Activated naive CD4-positive, alpha-beta T cell treated with anti-CD3 and anti-CD28 coated beads, Interleukin-2, amount 50 U/mL, for 24 hours (primary cell): ENCODE measurements at regions not wholly inside any gene's neighbourhood (a gene's known extent, or its start where the extent isn't known, plus 50 kb on each side); places are given as distances from the start of the nearest gene placed in this dataset.

Experiments used
- H3K27ac Mint-ChIP-seq: one replicate; pipeline ENCODE4 v1.8.0; 2021; ENCODE audit warnings: mild to moderate bottlenecking, mixed read lengths
- H3K27me3 Mint-ChIP-seq: one replicate; pipeline ENCODE4 v1.8.0; 2021; ENCODE audit warnings: mixed read lengths
- H3K36me3 Mint-ChIP-seq: one replicate; pipeline ENCODE4 v1.8.0; 2021; ENCODE audit warnings: mixed read lengths
- H3K4me1 Mint-ChIP-seq: one replicate; pipeline ENCODE4 v1.8.0; 2021; ENCODE audit warnings: mixed read lengths
- H3K4me3 Mint-ChIP-seq: one replicate; pipeline ENCODE4 v1.8.0; 2021; ENCODE audit warnings: mild to moderate bottlenecking, mixed read lengths
- H3K9me3 Mint-ChIP-seq: one replicate; pipeline ENCODE4 v1.8.0; 2021; ENCODE audit warnings: mixed read lengths

DNA sequence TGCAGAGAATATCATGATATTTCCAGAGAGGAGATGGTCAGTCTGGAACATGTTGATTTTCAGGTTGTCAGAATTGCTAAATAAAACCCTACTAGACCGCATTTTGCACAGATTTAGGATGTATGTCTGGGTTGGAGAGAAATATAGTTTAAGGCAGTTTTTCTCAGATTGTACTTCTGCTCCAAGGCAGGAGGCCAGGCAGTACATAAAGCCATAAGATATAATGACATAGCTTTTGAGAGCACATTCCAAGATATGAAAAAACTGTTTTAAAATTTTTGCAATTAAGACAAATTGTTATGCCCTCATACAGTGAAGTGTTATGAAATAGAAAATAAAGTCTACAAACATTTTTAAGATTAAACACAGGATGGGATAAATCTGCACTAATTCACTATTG, 301.8 kb upstream of the CBLB start:
- H3K27ac Mint-ChIP-seq = no peak overlapping the region
- H3K9me3 Mint-ChIP-seq = peaks cover 6% of the 10 kb centered on the region
- H3K4me3 Mint-ChIP-seq = no peak overlapping the region
- peaks cover 3% of the 10 kb centered on the region for H3K36me3 Mint-ChIP-seq
- H3K4me1 Mint-ChIP-seq = peaks cover 56% of the 10 kb centered on the region
- H3K27me3 Mint-ChIP-seq = no peaks in the 10 kb centered on the region

DNA sequence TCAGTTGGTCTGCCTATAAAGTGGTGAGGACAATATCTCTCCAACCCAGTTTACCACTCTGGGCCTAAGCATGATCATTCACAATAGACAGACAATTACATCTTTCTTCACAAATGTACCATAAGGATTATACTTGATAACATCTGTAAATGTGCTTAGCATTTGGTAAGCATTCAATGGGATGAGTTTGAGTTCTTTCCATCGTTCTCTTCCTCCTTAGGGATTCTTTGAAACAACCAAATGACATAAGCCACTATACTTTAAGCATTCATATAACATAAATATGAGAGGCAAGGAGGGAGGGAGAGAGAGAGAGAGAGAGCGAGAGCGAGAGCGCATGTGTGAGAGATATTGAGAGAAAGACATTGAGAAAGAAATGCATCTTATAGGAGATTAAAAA, 303.3 kb upstream of the CBLB start:
- H3K9me3 Mint-ChIP-seq = peaks cover 6% of the 10 kb centered on the region
- peaks cover 70% of the 10 kb centered on the region for H3K4me1 Mint-ChIP-seq
- H3K36me3 Mint-ChIP-seq = peaks cover 3% of the 10 kb centered on the region
- peak overlapping the region; percentile 44 for H3K4me3 Mint-ChIP-seq
- peak overlapping the region; percentile 94 for H3K27ac Mint-ChIP-seq
- H3K27me3 Mint-ChIP-seq = no peaks in the 10 kb centered on the region

DNA sequence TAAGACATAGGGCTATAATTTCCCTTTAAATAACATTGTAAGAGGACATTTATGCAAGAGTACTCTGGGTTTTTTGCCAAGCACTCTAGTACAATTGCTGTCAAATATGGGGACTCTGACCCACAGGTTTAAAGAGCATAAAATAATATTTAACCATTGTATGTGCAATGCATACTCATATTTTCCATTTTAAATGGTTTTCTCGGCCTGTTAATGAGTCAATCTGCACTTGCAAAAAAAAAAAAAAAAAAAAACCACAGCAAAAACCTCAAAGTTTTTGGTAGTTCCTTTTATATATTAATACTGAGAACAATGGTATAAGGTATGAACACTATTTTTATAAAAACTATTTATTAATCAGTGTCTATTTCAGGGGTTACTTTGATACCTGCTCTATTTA, 304.0 kb upstream of the CBLB start:
- peak overlapping the region; percentile 94 for H3K27ac Mint-ChIP-seq
- no peaks in the 10 kb centered on the region for H3K27me3 Mint-ChIP-seq
- peak overlapping the region; percentile 24 for H3K4me3 Mint-ChIP-seq
- H3K36me3 Mint-ChIP-seq = peaks cover 3% of the 10 kb centered on the region
- peaks cover 6% of the 10 kb centered on the region for H3K9me3 Mint-ChIP-seq
- H3K4me1 Mint-ChIP-seq = peaks cover 73% of the 10 kb centered on the region

DNA sequence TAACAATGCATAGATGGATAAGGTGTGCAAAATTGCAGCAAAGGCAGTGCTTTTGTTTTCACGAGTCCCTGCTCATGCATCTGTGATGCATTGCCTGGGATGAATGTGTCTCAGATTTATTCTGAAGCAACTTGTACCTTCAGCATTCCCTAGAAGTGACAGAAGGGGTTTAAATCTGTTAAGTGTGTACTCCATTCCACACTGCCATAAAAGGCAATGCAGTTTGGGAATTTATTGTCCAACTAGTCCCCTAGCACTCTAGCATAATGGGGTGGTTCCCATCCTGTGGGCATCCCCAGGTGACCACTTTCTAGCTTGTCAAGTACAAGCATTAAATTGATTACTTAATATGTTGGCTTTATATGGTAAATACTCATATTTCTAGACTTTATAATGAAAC, 306.5 kb upstream of the CBLB start:
- peak overlapping the region; percentile 55 for H3K4me3 Mint-ChIP-seq
- peaks cover 89% of the 10 kb centered on the region for H3K4me1 Mint-ChIP-seq
- no peaks in the 10 kb centered on the region for H3K27me3 Mint-ChIP-seq
- H3K36me3 Mint-ChIP-seq = peaks cover 3% of the 10 kb centered on the region
- H3K9me3 Mint-ChIP-seq = peaks cover 6% of the 10 kb centered on the region
- peak overlapping the region; percentile 80 for H3K27ac Mint-ChIP-seq

DNA sequence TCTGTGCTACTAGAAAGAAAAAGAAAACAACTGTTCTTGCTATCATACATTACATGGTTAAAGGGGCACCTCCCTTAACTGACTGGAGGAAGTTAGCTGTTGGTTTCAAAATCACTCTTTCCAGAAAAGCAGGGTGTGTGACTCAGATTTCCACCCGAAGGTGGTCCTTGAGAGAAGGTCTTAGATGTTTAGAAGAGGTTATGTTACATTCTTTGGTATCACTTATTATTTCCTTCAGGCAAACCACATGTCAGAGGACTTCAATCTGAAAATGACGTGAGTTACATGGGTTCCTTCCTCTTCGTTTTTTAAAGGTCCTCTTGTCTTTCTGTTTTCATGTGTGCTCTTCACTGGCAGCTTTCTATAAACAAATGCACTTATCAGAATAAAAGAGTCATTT, 307.9 kb upstream of the CBLB start:
- Mint-ChIP-seq H3K27ac (peak overlapping the region; percentile 96), H3K27me3 (no peaks in the 10 kb centered on the region), H3K9me3 (peaks cover 6% of the 10 kb centered on the region), H3K4me1 (peaks cover 84% of the 10 kb centered on the region), H3K36me3 (peaks cover 3% of the 10 kb centered on the region), H3K4me3 (peak overlapping the region; percentile 78)

DNA sequence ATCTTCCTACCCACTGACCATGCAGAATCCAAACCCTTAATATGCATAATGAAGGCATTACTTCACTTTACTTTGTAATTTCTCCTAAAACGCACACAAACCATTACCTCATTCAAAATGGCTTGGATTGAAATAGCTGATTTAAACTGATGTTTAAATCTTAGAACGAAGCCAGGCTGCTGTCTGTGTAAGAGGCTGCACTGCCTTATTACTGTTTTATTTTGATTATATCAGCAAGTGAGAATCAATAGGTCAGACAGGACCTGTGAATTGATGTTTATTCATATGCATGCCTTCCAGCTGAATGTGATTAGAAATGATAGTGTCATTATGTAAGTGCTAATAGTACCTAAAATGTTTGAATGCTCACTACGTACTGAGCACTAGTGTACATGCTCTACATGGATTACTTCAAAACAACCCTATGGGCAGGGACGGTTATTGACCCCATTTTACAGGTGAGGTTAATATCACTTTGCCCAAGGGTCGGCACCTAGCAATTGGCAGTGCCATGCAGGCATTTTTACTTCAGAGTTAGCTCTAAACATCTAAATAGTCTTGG, 314.2 kb upstream of the CBLB start:
- H3K4me3 Mint-ChIP-seq = no peak overlapping the region
- peaks cover 69% of the 10 kb centered on the region for H3K4me1 Mint-ChIP-seq
- H3K27ac Mint-ChIP-seq = no peak overlapping the region
- H3K27me3 Mint-ChIP-seq = no peaks in the 10 kb centered on the region
- no peaks in the 10 kb centered on the region for H3K36me3 Mint-ChIP-seq
- no peaks in the 10 kb centered on the region for H3K9me3 Mint-ChIP-seq

DNA sequence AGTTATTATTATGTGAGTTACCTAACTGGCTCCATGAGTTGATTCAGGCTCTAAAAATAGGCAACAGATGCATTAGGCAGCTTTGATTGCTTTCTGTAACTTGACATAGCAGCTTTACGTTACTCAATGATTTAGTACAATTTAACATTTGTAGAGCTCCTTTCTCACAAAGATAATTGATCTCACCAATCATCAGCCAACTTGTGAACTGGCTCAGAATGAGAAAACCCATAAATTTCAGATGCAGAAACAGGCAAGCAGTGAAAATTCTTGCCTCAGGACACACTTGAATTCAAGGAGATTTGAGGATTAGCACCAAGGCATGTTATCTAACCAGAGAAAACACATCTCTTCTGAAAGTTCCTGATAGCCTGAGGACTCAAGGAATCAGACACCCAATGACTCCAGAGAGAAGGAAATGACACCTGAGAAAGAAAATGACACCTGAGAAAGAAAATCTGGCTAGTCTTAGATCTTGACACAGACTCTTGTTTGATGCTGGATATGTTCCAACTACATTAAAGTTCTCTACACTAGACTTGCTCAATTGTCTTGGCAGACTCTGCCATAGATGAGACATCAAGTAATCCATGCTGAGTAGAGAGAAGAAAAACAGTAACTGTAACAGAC, 315.1 kb upstream of the CBLB start:
- Mint-ChIP-seq H3K4me3 (no peak overlapping the region), H3K4me1 (peaks cover 62% of the 10 kb centered on the region), H3K27me3 (no peaks in the 10 kb centered on the region), H3K9me3 (no peaks in the 10 kb centered on the region), H3K27ac (peak overlapping the region; percentile 21), H3K36me3 (no peaks in the 10 kb centered on the region)

DNA sequence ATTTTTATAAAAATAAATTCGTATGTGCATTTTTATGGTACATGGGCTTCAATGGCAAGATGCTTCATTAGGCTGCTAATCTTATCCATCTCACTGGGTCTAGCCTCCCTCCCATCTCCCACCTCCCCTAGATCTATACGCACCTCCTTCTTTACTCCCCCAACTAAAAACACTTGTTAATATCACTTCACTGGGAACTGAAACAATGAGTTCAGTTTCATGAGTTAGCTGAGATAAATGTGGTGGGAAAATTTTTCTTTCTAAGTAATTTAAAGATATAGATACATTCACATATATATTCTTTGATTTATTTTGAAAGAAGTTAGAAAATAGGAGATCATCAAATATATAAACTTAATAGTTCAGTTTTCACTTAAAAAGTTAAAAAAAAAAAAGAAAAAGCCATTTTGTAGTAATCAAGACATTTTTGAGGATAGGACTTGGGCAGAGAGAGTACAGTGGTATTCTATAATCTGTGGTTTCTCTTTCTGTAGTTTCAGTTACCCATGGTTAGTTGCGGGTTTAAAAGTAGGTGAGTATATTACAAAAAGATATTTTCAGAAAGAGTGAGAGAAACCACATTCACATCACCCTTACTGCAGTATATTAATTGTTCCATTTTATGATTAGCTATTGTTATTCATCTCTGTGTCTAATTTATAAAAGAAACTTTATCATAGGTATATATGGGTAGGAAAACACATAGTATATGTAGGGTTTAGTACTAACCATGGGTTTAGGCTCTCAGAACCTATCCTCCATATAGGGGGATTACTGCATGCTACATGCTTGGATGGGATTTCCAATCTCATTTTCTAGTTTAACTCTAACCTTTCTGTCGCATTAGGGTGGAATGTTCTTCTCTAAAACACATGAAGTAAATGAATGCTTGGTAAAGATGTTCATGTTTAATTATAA, 316.0 kb upstream of the CBLB start:
- Mint-ChIP-seq H3K4me3 (peak overlapping the region; percentile 37), H3K36me3 (no peaks in the 10 kb centered on the region), H3K9me3 (no peaks in the 10 kb centered on the region), H3K27ac (peak overlapping the region; percentile 56), H3K4me1 (peaks cover 53% of the 10 kb centered on the region), H3K27me3 (no peaks in the 10 kb centered on the region)

DNA sequence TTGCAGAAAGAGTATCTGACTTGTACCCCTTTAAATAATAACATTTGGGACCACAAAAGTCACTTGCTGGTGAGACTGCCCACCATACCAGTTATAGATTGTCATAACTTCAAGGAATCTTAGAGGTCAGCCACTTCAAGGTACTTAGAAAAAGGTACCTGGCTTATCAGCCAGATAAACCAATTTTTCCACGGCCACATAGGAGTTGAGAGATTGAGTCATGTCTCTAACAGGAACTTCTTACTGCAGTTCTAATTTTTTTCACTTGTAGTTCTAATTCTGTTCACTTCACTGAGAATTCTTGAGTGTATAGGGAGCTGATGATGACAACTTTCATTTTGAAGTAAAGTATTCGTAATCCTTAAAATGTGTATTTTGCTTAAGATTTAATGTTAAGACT, 317.1 kb upstream of the CBLB start:
- Mint-ChIP-seq H3K4me1 (peaks cover 41% of the 10 kb centered on the region), H3K27me3 (no peaks in the 10 kb centered on the region), H3K27ac (peak overlapping the region; percentile 12), H3K36me3 (no peaks in the 10 kb centered on the region), H3K9me3 (no peaks in the 10 kb centered on the region), H3K4me3 (no peak overlapping the region)

DNA sequence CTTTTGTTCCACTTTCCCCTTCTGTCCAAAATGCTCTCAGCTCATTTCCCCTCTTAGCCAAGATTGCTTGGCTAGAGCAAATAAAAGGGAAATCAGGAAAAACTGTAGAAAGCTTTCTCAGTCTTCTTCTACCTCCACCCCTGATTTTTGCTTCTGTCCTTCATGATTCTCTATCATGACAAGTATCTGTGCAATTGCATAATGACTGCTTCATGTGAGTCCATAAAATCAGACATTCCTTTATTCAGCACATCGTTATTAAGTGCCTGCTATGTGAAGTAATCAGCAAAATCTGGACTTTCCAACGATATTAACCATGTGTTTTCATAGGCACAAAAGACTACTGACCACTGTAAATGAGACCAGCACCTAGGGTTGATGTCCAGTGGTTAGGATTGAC, 321.5 kb upstream of the CBLB start:
- no peak overlapping the region for H3K4me3 Mint-ChIP-seq
- peaks cover 12% of the 10 kb centered on the region for H3K4me1 Mint-ChIP-seq
- H3K27me3 Mint-ChIP-seq = no peaks in the 10 kb centered on the region
- no peak overlapping the region for H3K27ac Mint-ChIP-seq
- no peaks in the 10 kb centered on the region for H3K36me3 Mint-ChIP-seq
- H3K9me3 Mint-ChIP-seq = peaks cover 5% of the 10 kb centered on the region

DNA sequence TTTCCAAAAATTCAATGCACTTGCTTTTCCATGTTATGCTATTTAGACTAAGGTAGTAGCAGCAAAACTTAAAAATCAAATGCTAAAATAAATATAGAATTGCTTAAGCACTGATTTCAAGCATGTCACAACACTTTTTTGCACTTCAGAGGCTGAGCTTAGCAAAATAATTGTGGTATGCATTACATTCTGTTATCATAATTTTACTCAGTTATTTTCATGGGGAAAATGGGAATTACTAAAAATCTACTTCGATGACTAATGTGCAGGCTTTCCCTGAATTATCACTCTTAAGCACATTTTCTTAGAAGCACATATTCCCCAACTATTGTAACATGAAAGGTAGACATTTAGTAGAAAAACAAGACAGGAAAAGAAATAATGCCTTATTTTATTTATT, 322.4 kb upstream of the CBLB start:
- Mint-ChIP-seq H3K4me1 (peaks cover 3% of the 10 kb centered on the region), H3K27ac (no peak overlapping the region), H3K4me3 (no peak overlapping the region), H3K27me3 (no peaks in the 10 kb centered on the region), H3K36me3 (no peaks in the 10 kb centered on the region), H3K9me3 (peaks cover 5% of the 10 kb centered on the region)

DNA sequence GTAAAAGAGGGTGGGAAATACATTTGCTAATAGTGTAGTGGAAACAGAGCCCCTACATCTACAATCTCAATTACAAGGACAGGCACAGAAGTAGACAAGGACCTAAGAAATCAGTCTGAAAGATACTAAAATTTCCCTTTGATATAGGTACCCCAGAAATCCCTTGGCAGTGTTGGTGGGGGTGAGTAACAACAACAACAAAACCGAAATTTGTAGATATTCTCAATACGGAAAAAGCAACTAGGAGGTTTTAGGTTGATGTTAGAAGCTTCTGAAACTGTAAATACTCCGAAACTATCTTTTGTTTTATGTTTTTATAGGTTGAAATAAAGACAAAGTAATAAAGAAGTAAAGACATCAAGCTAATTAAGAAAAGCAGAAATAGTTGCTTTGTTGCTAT, 323.1 kb upstream of the CBLB start:
- Mint-ChIP-seq H3K9me3 (peaks cover 5% of the 10 kb centered on the region), H3K27me3 (no peaks in the 10 kb centered on the region), H3K4me1 (peaks cover under 1% of the 10 kb centered on the region), H3K27ac (no peak overlapping the region), H3K36me3 (no peaks in the 10 kb centered on the region), H3K4me3 (no peak overlapping the region)

DNA sequence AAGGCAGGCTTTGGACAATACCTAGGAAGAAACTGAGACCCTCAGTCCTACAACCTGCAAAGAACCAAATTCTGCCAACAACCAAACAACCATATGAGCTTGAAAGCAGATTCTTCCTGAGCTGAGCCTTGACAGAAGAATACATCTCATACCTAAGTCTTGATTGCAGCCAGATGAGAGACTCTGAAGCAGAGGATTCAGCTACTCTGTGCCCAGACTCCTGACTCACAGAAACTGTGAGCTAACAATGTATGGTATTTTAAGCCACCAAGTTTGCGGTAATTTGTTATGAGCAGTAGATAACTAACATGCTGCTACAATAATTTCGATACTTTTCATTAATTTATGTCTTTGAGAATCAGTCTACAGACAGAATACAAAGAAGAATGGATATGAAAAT, 325.1 kb upstream of the CBLB start:
- Mint-ChIP-seq H3K27me3 (no peaks in the 10 kb centered on the region), H3K4me1 (peaks cover 13% of the 10 kb centered on the region), H3K4me3 (no peak overlapping the region), H3K27ac (no peak overlapping the region), H3K36me3 (no peaks in the 10 kb centered on the region), H3K9me3 (peaks cover 11% of the 10 kb centered on the region)

DNA sequence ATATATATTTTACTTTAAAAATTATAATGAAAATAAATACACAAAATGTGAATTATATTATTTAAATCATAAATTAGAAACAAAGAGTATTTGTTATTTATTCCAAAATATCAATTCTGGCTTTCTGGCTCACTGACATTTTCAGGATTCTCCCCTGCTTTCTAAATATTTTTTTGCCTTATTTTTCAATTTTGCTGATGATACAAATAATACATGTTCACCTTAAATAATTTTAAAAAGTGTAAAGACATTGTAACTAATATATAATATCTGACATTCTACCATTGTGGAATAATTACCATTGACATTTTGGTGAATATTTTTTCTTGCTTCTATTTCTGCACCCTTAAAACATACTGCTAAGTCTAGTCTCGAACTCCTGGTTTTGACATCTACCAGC, 325.9 kb upstream of the CBLB start:
- Mint-ChIP-seq H3K9me3 (peaks cover 11% of the 10 kb centered on the region), H3K27ac (no peak overlapping the region), H3K36me3 (no peaks in the 10 kb centered on the region), H3K4me3 (no peak overlapping the region), H3K27me3 (no peaks in the 10 kb centered on the region), H3K4me1 (peaks cover 13% of the 10 kb centered on the region)

DNA sequence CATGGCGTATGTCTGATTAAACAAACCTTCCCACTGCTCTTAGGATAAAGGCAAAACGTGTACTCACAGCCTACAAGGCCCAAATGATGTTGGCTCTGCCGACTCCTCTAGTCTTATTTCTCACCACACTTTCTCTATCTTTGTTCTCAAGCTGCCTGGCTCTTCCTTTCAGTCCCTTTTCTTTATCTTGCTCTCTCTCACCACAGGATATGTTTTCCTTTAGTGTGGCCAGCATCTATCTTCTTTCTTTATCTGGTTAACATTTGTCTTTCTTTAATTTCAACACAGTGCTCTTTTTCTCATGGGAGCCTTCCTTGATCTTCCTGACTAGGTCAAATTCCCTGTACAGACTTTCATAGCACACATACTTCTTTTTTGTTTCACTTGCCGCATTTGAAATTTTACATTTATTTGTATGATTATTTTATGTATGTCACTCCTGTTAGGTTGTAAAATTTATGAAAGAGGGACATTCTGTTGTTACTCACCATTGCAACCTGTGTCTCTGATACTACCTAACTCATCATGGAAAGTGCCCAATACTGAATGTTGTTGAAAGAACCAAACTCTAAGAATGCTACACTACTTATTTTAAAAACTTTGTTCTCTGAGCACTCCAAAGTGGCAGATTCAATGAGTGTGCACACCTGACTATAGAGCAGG, 328.9 kb upstream of the CBLB start:
- Mint-ChIP-seq H3K4me1 (peaks cover 26% of the 10 kb centered on the region), H3K27me3 (no peaks in the 10 kb centered on the region), H3K4me3 (no peak overlapping the region), H3K9me3 (peaks cover 10% of the 10 kb centered on the region), H3K27ac (peak overlapping the region; percentile 53), H3K36me3 (no peaks in the 10 kb centered on the region)
